ENCODE measurements at regions not wholly inside any gene's neighbourhood (a gene's known extent, or its start where the extent isn't known, plus 50 kb on each side); places are given as distances from the start of the nearest gene placed in this dataset.
"Not testable (repeated sequence)": the region's sequence is repeated elsewhere in the genome, so short reads cannot be mapped to it uniquely, and the experiment has no call there.

GRCh38 chr2:194549387-194549786, 1107.6 kb upstream of the SLC39A10 start:
- TF ChIP-seq CTCF (IDR thresholded peaks at IDR 0.05) = no peak
- Mint-ChIP-seq H3K27ac (no peak overlapping the region), H3K4me1 (no peaks in the 10 kb centered on the region), H3K27me3 (no peaks in the 10 kb centered on the region), H3K9me3 (no peaks in the 10 kb centered on the region), H3K36me3 (ENCODE audit: low read depth) (no peaks in the 10 kb centered on the region), H3K4me3 (no peak overlapping the region)
- ATAC-seq (ENCODE audit: low read depth) (no peak), DNase-seq (no peak)
- intact Hi-C loops (cut with micrococcal nuclease) = loop anchor here (5.0 kb wide), 1 partner anchor 768 kb away; no protein-coding TSS in a partner anchor
- CTCF ChIA-PET = no interaction called here
- POLR2A ChIA-PET = no interaction called here

- POLR2A ChIA-PET = no interaction called here
- no peak overlapping the region for H3K4me3 Mint-ChIP-seq
- DNase-seq = no peak
- no peaks in the 10 kb centered on the region for H3K4me1 Mint-ChIP-seq
- no peaks in the 10 kb centered on the region for H3K36me3 Mint-ChIP-seq (ENCODE audit: low read depth)
- CTCF ChIA-PET = interaction anchor here (0.6 to 1.6 kb wide), 2 partner anchors 10 to 1117 kb away, joined by 3 read pairs; no protein-coding TSS in a partner anchor
- TF ChIP-seq CTCF (IDR thresholded peaks at IDR 0.05) = no peak
- intact Hi-C loops (cut with micrococcal nuclease) = loop anchor here (5.0 kb wide), 1 partner anchor 771 kb away; no protein-coding TSS in a partner anchor
- no peak for ATAC-seq (ENCODE audit: low read depth)
- H3K9me3 Mint-ChIP-seq = no peaks in the 10 kb centered on the region
- H3K27me3 Mint-ChIP-seq = no peaks in the 10 kb centered on the region
- no peak overlapping the region for H3K27ac Mint-ChIP-seq
Observed at GRCh38 chr2:194545978-194546377, 1111.0 kb upstream of the SLC39A10 start.

- POLR2A ChIA-PET = no interaction called here
- Mint-ChIP-seq H3K4me3 (no peak overlapping the region), H3K27ac (no peak overlapping the region), H3K4me1 (no peaks in the 10 kb centered on the region), H3K9me3 (peaks cover 2% of the 10 kb centered on the region), H3K27me3 (no peaks in the 10 kb centered on the region), H3K36me3 (ENCODE audit: low read depth) (no peaks in the 10 kb centered on the region)
- no peak for TF ChIP-seq CTCF (IDR thresholded peaks at IDR 0.05)
- no peak for DNase-seq
- CTCF ChIA-PET = no interaction called here
- intact Hi-C loops (cut with micrococcal nuclease) = no loop called here
- no peak for ATAC-seq (ENCODE audit: low read depth)
Observed at GRCh38 chr2:194539425-194539824, 1117.6 kb upstream of the SLC39A10 start.

- no peaks in the 10 kb centered on the region for H3K27me3 Mint-ChIP-seq
- no peaks in the 10 kb centered on the region for H3K36me3 Mint-ChIP-seq (ENCODE audit: low read depth)
- intact Hi-C loops (cut with micrococcal nuclease) = no loop called here
- no peaks in the 10 kb centered on the region for H3K4me1 Mint-ChIP-seq
- no peak overlapping the region for H3K4me3 Mint-ChIP-seq
- no peaks in the 10 kb centered on the region for H3K9me3 Mint-ChIP-seq
- H3K27ac Mint-ChIP-seq = no peak overlapping the region
- TF ChIP-seq CTCF (IDR thresholded peaks at IDR 0.05) = no peak
- DNase-seq = no peak
- no peak for ATAC-seq (ENCODE audit: low read depth)
- CTCF ChIA-PET = no interaction called here
- POLR2A ChIA-PET = no interaction called here
Observed at GRCh38 chr2:194526121-194526520, 1130.9 kb upstream of the SLC39A10 start.

- no peak overlapping the region for H3K27ac Mint-ChIP-seq
- ChIA-PET POLR2A (no interaction called here), CTCF (no interaction called here)
- intact Hi-C loops (cut with micrococcal nuclease) = no loop called here
- no peak for TF ChIP-seq CTCF (IDR thresholded peaks at IDR 0.05)
- no peaks in the 10 kb centered on the region for H3K27me3 Mint-ChIP-seq
- ATAC-seq (ENCODE audit: low read depth) (no peak), DNase-seq (no peak)
- H3K9me3 Mint-ChIP-seq = peaks cover 7% of the 10 kb centered on the region
- H3K4me3 Mint-ChIP-seq = no peak overlapping the region
- H3K36me3 Mint-ChIP-seq (ENCODE audit: low read depth) = no peaks in the 10 kb centered on the region
- H3K4me1 Mint-ChIP-seq = no peaks in the 10 kb centered on the region
Observed at GRCh38 chr2:194514281-194514680, 1142.7 kb upstream of the SLC39A10 start.

GRCh38 chr2:194511070-194511469, 1146.0 kb upstream of the SLC39A10 start:
- DNase-seq; H3K27me3 Mint-ChIP-seq; H3K4me3 Mint-ChIP-seq; CTCF ChIA-PET; ATAC-seq (ENCODE audit: low read depth); H3K27ac Mint-ChIP-seq; H3K4me1 Mint-ChIP-seq; POLR2A ChIA-PET; H3K9me3 Mint-ChIP-seq; intact Hi-C loops (cut with micrococcal nuclease); H3K36me3 Mint-ChIP-seq (ENCODE audit: low read depth): not testable (repeated sequence)

- H3K27ac Mint-ChIP-seq; H3K27me3 Mint-ChIP-seq; H3K9me3 Mint-ChIP-seq; CTCF ChIA-PET; H3K4me1 Mint-ChIP-seq; ATAC-seq (ENCODE audit: low read depth); H3K4me3 Mint-ChIP-seq; DNase-seq; H3K36me3 Mint-ChIP-seq (ENCODE audit: low read depth); POLR2A ChIA-PET: not testable (repeated sequence)
- intact Hi-C loops (cut with micrococcal nuclease) = loop anchor here (5.0 kb wide), 1 partner anchor 1607 kb away; no protein-coding TSS in a partner anchor
Observed at GRCh38 chr2:194504876-194505275, 1152.2 kb upstream of the SLC39A10 start.
